Loucy (cell line): ENCODE measurements at regions not wholly inside any gene's neighbourhood (a gene's known extent, or its start where the extent isn't known, plus 50 kb on each side); places are given as distances from the start of the nearest gene placed in this dataset.

Experiments
- H2AFZ ChIP-seq: fragments of 200-600 bp; sonication (generic); 2 replicates; pipeline ENCODE4 v1.6.0; 2016; ENCODE audit warnings: antibody characterized with exemption, mild to moderate bottlenecking, low read length, moderate library complexity
- H3F3A ChIP-seq: fragments of 200-600 bp; 2 replicates; pipeline ENCODE4 v1.6.0; 2016; ENCODE audit warnings: antibody characterized with exemption, low read depth, mild to moderate bottlenecking
- H3K27me3 ChIP-seq: fragments of 200-600 bp; sonication (generic); 2 replicates; pipeline ENCODE4 v1.6.1; 2014; ENCODE audit warnings: low read length, mild to moderate bottlenecking; ENCODE audit not compliant: insufficient read depth, poor library complexity, severe bottlenecking
- H3K36me3 ChIP-seq: fragments of 200-600 bp; sonication (generic); 2 replicates; pipeline ENCODE4 v1.6.1; 2016; ENCODE audit warnings: low read length; ENCODE audit not compliant: insufficient read depth
- H3K4me1 ChIP-seq: fragments of 200-600 bp; sonication (generic); 2 replicates; pipeline ENCODE4 v1.5.1; 2014; ENCODE audit warnings: low read length, mild to moderate bottlenecking; ENCODE audit not compliant: insufficient read depth, poor library complexity, severe bottlenecking
- H3K4me2 ChIP-seq: fragments of 200-600 bp; sonication (generic); 2 replicates; pipeline ENCODE4 v1.6.0; 2014; ENCODE audit warnings: antibody characterized with exemption, low read length, low read depth, mild to moderate bottlenecking; ENCODE audit not compliant: poor library complexity, severe bottlenecking
- H3K4me3 ChIP-seq: fragments of 200-600 bp; sonication (generic); 2 replicates; pipeline ENCODE4 v1.5.1; 2014; ENCODE audit warnings: low read length, mild to moderate bottlenecking, mixed read lengths; ENCODE audit not compliant: poor library complexity, severe bottlenecking
- H3K79me2 ChIP-seq: fragments of 200-600 bp; sonication (generic); 2 replicates; pipeline ENCODE4 v1.6.1; 2014; ENCODE audit warnings: low read length; ENCODE audit not compliant: insufficient read depth
- H3K9ac ChIP-seq: fragments of 200-600 bp; sonication (generic); 2 replicates; pipeline ENCODE4 v1.6.0; 2014; ENCODE audit warnings: mild to moderate bottlenecking, low read depth, low read length, moderate library complexity; ENCODE audit not compliant: poor library complexity, severe bottlenecking
- H3K9me2 ChIP-seq: fragments of 200-600 bp; sonication (generic); replicated peaks from 2 replicates; pipeline ENCODE4 v1.6.1; 2016; ENCODE audit warnings: low read depth, low read length, mixed read lengths
- H3K9me3 ChIP-seq: fragments of 200-600 bp; sonication (generic); 2 replicates; pipeline ENCODE4 v1.6.1; 2014; ENCODE audit warnings: mild to moderate bottlenecking, antibody characterized with exemption, low read length, low read depth; ENCODE audit not compliant: insufficient read depth
- H4K20me1 ChIP-seq: fragments of 200-600 bp; sonication (generic); 2 replicates; pipeline ENCODE4 v1.6.0; 2014; ENCODE audit warnings: antibody characterized with exemption, low read length, mild to moderate bottlenecking; ENCODE audit not compliant: insufficient read depth, poor library complexity, severe bottlenecking
- EZH2phosphoT487 ChIP-seq: fragments of 200-600 bp; IDR thresholded peaks from 2 replicates; pipeline ENCODE4 v1.6.1; 2018; ENCODE audit warnings: antibody characterized with exemption, mild to moderate bottlenecking, moderate library complexity, borderline replicate concordance
- TF ChIP-seq, protein P1 (sequence below): fragments of 200-600 bp; sonication (generic); conservative IDR thresholded peaks from 2 replicates; pipeline ENCODE4 v1.5.1; 2014; ENCODE audit warnings: mild to moderate bottlenecking, antibody characterized with exemption, low read length

DNA sequence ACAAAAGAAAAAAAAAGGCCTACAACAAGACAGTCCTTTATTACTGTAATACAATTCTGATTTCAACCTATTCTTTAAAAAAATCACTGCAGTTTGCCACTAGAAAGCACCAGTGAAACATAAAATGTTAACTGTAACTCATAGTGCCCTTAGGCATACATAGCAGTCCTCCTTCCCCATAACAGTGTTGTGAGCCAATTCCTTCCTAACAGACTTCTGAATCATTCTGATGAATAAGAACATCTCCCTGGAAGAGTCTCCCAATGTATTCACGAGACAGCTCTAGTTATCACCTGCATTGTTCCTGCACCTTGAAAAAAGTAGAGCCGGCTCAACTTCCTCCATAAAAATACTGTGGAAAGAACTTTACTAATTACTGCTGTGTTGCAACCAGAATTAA is 213.6 kb upstream of the FSCB start:
- TF ChIP-seq EZH2phosphoT487 = no peak
- TF ChIP-seq, protein P1, sequence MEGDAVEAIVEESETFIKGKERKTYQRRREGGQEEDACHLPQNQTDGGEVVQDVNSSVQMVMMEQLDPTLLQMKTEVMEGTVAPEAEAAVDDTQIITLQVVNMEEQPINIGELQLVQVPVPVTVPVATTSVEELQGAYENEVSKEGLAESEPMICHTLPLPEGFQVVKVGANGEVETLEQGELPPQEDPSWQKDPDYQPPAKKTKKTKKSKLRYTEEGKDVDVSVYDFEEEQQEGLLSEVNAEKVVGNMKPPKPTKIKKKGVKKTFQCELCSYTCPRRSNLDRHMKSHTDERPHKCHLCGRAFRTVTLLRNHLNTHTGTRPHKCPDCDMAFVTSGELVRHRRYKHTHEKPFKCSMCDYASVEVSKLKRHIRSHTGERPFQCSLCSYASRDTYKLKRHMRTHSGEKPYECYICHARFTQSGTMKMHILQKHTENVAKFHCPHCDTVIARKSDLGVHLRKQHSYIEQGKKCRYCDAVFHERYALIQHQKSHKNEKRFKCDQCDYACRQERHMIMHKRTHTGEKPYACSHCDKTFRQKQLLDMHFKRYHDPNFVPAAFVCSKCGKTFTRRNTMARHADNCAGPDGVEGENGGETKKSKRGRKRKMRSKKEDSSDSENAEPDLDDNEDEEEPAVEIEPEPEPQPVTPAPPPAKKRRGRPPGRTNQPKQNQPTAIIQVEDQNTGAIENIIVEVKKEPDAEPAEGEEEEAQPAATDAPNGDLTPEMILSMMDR = no peak
- H3K4me2 ChIP-seq = no peak overlapping the region
- no peaks in the 10 kb centered on the region for H3K27me3 ChIP-seq
- H3K36me3 ChIP-seq = no peaks in the 10 kb centered on the region
- H3K4me1 ChIP-seq = no peaks in the 10 kb centered on the region
- H3K79me2 ChIP-seq = no peaks in the 10 kb centered on the region
- no peak overlapping the region for H2AFZ ChIP-seq
- H3F3A ChIP-seq = no peaks in the 10 kb centered on the region
- no peaks in the 10 kb centered on the region for H3K9me2 ChIP-seq
- no peaks in the 10 kb centered on the region for H4K20me1 ChIP-seq
- H3K9ac ChIP-seq = no peak overlapping the region
- H3K9me3 ChIP-seq = no peaks in the 10 kb centered on the region
- H3K4me3 ChIP-seq = no peak overlapping the region

DNA sequence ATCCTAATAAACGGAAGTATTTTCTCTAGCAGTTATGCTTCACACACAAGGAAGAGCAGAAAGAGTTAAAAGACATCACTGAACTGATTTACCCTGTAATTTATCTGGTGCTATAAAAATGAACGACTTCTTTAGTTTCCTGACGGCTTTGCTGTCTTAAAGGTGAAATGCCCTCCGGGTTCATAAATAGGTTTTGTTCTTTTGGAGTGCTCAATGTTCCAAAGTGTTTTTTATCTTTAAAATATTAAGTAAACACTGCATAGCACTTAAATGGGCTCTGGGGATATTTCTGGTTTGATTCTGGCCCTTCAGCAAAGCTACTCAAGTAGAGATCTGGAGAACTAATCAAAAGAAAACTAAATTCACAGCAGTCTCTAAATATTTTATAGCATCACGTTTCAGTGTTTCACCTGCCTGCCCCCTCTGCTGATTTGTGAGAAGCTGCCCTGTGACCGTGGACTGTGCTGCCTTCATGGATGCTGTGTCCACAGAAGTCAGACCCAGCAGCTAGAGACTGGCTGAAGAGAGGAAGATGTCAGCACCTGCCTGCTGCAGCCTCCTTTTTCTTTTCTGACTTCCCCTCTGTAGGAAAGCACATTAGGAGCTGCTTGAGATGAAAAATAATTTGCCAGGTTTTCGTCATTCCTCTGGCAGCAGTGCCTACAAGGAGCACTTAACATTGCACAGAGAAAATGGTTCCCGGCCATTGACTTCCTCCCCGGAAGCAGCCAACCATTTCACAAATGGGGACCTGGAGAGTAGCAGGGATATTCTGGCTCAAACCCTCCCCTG is 205.1 kb upstream of the FSCB start:
- Histone ChIP-seq H2AFZ (no peak overlapping the region), H3F3A (no peaks in the 10 kb centered on the region), H3K4me1 (no peaks in the 10 kb centered on the region), H3K9ac (no peak overlapping the region), H3K36me3 (no peaks in the 10 kb centered on the region), H3K4me2 (no peak overlapping the region), H3K4me3 (no peak overlapping the region), H3K9me2 (no peaks in the 10 kb centered on the region), H3K27me3 (no peaks in the 10 kb centered on the region), H3K9me3 (no peaks in the 10 kb centered on the region), H3K79me2 (no peaks in the 10 kb centered on the region), H4K20me1 (no peaks in the 10 kb centered on the region)
- TF ChIP-seq, protein P1 = no peak
- no peak for TF ChIP-seq EZH2phosphoT487

DNA sequence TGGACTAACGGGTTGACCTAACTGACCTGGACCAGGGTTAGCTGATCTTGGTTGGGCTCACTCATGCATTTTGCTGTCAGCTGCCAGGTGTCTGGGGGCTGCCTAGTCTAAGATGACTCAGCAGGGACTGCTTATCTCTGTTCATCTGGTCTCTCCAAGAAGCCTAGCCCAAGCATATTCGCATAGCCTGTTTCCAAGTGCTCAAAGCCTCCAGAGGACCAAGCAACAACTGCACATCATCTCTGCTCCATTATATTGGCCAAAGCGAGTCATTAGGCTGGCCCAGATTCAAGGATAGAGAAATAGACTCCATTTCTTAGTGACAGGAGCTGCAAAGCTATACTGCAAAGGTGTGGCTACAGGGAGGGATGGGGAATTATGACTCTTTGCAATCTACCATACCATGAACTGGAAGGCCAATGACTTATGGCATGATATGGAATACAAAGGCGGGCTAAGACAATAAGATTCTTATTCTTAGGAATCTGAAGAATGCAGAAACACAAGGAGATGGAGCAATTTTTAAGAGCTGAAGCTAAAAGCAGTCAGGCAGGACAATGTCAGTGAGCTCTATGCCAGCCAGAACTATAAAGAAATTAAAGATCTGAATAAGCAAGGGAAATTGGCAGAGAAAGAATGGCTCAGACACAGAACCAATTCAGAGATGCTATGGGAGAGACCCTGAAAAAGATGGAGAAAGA is 194.6 kb upstream of the FSCB start:
- Histone ChIP-seq H3K4me3 (no peak overlapping the region), H3K9ac (no peak overlapping the region), H3F3A (no peaks in the 10 kb centered on the region), H3K9me2 (no peaks in the 10 kb centered on the region), H2AFZ (no peak overlapping the region), H3K4me1 (no peaks in the 10 kb centered on the region), H4K20me1 (no peaks in the 10 kb centered on the region), H3K36me3 (no peaks in the 10 kb centered on the region), H3K4me2 (no peak overlapping the region), H3K79me2 (no peaks in the 10 kb centered on the region), H3K9me3 (no peaks in the 10 kb centered on the region), H3K27me3 (no peaks in the 10 kb centered on the region)
- TF ChIP-seq, protein P1 = no peak
- TF ChIP-seq EZH2phosphoT487 = no peak
